GM06990 (cell line): ENCODE measurements at regions not wholly inside any gene's neighbourhood (a gene's known extent, or its start where the extent isn't known, plus 50 kb on each side); places are given as distances from the start of the nearest gene placed in this dataset.

Experiments used
- DNase-seq: peaks from one replicate; pipeline ENCODE4 v3.0.0-alpha.2; 2011; ENCODE audit not compliant: insufficient read length; ENCODE audit errors: extremely low read depth
- H3K27me3 ChIP-seq: replicated peaks from 2 replicates; pipeline ENCODE4 v1.6.0; 2011; ENCODE audit warnings: low read length; ENCODE audit not compliant: control insufficient read depth, insufficient read depth
- H3K36me3 ChIP-seq: 2 replicates; pipeline ENCODE4 v1.5.1; 2011; ENCODE audit warnings: low read length; ENCODE audit not compliant: control insufficient read depth, insufficient read depth
- H3K4me3 ChIP-seq: replicated peaks from 2 replicates; pipeline ENCODE4 v1.5.1; 2011; ENCODE audit warnings: low read depth, mild to moderate bottlenecking, control low read depth, low read length
- CTCF ChIP-seq: IDR thresholded peaks from 2 replicates; pipeline ENCODE4 v1.5.1; 2011; ENCODE audit warnings: low read length, control low read depth, mild to moderate bottlenecking, inconsistent platforms; ENCODE audit not compliant: insufficient read depth, poor library complexity, severe bottlenecking

GRCh38 chr10:62890395-62890794 is 74.2 kb upstream of the EGR2 start:
- no peak for DNase-seq
- TF ChIP-seq CTCF: no peak
- Histone ChIP-seq H3K36me3 (no peaks in the 10 kb centered on the region), H3K4me3 (no peak overlapping the region), H3K27me3 (no peaks in the 10 kb centered on the region; the same call in 1 of the 2 replicates)

GRCh38 chr10:62887642-62888041 is 71.5 kb upstream of the EGR2 start:
- TF ChIP-seq CTCF: no peak
- H3K27me3 ChIP-seq: no peaks in the 10 kb centered on the region; the same call in 1 of the 2 replicates
- DNase-seq: no peak
- H3K4me3 ChIP-seq: no peak overlapping the region
- H3K36me3 ChIP-seq: no peaks in the 10 kb centered on the region

GRCh38 chr10:62885684-62886461 is 69.7 kb upstream of the EGR2 start:
- no peak for TF ChIP-seq CTCF
- DNase-seq: no peak

GRCh38 chr10:62880162-62880561 is 64.0 kb upstream of the EGR2 start:
- H3K36me3 ChIP-seq: no peaks in the 10 kb centered on the region
- H3K4me3 ChIP-seq: no peak overlapping the region
- TF ChIP-seq CTCF: no peak
- DNase-seq: no peak
- H3K27me3 ChIP-seq: peaks cover 2% of the 10 kb centered on the region; the same call in 1 of the 2 replicates

More at GRCh38 chr10:62885684-62886461, 69.7 kb upstream of the EGR2 start:
- H3K27me3 ChIP-seq: no peaks in the 10 kb centered on the region; the same call in 1 of the 2 replicates
- H3K36me3 ChIP-seq: no peaks in the 10 kb centered on the region
- H3K4me3 ChIP-seq: no peak overlapping the region

GRCh38 chr10:62873866-62874265 is 57.7 kb upstream of the EGR2 start:
- no peak for TF ChIP-seq CTCF
- no peak for DNase-seq
- Histone ChIP-seq H3K27me3 (no peaks in the 10 kb centered on the region), H3K36me3 (no peaks in the 10 kb centered on the region), H3K4me3 (no peak overlapping the region)
